Left renal pelvis (tissue), 4 donors: ENCODE measurements at regions not wholly inside any gene's neighbourhood (a gene's known extent, or its start where the extent isn't known, plus 50 kb on each side); places are given as distances from the start of the nearest gene placed in this dataset.

ENCODE experiments used
- DNase-seq, 4 donors: peaks; one replicate each; pipeline ENCODE4 v3.0.0-alpha.2; 2013; ENCODE audit warnings: low read depth in 4 of 4, low spot score in 3 of 4

DNA sequence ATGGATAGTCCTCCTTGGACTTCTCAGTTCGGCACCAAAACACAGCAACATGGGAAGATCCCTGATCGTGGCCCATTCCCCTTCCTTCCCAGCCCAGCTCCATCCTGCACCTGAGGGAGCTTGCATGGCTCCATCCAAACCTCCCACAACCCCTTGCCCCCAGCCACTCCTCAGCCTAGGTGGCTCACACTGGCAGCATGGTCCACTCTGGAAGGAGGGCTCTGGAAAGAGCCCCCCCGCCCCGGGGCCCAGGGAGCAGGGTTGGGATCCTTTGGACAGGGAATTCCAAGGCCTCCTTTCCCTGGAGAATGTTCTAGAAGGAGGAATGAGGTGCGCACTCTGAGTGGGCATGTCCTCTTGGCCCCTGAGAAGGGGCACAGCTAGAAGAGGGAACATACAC, 62.8 kb upstream of the ID2 start:
- DNase-seq = no peak

DNA sequence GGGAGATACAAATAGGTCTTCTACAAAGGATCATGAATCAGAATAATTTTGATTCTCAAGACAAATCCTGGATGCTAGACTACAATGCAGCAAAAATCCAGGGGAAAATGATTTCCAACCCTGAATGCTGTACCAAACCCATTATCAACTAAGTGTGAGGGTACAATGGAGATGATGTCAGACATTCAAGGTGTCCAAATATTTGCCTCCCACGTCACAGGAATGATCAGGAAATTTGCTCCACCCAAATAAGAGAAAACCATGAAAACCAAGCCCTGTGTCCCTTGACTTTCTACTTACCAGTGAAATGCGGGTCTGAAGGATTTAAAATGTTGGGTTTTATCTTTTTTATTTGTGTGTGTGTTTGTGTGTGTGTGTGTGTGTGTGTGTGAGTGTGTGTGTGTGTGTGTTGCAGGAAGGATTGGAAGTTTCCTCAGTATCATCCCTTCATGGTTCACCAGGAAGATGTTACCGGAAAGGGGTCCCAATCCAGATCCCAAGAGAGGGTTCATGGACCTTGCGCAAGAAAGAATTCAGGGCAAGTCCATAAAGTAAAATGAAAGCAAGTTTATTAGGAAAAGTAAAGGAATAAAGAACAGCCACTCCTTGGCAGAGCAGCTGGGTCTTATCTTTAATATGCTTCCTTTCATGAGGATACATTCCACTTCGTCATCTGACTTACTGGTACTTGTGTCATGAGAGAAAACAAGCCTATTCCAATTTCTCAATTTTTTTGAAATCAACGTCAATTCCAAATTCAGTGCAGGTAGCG, 61.1 kb upstream of the ID2 start:
- DNase-seq = no peak

GRCh38 chr2:8622199-8622911, 59.5 kb upstream of the ID2 start:
- DNase-seq = no peak

DNA sequence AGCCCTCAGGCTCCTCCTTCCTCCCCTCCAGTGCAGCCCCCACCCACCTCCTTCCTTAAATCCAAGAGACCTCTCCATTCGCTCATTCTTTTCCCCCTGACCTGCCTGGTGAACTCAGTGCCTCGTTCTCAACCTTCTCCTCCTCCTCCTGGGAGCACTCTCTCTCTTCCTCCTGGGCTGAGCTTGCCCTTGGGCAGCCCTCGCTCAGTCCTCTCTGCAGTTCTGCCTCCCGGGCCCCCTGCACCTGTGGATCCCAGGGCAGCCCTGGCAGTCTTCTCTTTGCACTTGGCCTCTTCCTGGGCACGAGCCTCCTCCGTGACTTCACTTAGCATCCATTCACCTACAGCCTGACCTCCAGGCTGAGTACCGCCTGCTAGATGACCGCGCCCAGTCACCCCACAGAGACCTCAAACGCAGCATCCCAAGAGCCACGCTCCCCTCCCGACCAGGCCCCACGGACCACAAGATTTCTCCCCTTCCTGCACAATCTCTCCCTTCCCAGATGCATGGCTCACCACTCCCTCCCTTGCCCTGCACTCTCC, 58.9 kb upstream of the ID2 start:
- no peak for DNase-seq

- DNase-seq = no peak
These were observed 58.3 kb upstream of the ID2 start for GRCh38 chr2:8623576-8623957.

GRCh38 chr2:8623958-8624591, 57.8 kb upstream of the ID2 start:
- DNase-seq = no peak

- no peak for DNase-seq
These were observed 56.9 kb upstream of the ID2 start for GRCh38 chr2:8624855-8625398.

DNA sequence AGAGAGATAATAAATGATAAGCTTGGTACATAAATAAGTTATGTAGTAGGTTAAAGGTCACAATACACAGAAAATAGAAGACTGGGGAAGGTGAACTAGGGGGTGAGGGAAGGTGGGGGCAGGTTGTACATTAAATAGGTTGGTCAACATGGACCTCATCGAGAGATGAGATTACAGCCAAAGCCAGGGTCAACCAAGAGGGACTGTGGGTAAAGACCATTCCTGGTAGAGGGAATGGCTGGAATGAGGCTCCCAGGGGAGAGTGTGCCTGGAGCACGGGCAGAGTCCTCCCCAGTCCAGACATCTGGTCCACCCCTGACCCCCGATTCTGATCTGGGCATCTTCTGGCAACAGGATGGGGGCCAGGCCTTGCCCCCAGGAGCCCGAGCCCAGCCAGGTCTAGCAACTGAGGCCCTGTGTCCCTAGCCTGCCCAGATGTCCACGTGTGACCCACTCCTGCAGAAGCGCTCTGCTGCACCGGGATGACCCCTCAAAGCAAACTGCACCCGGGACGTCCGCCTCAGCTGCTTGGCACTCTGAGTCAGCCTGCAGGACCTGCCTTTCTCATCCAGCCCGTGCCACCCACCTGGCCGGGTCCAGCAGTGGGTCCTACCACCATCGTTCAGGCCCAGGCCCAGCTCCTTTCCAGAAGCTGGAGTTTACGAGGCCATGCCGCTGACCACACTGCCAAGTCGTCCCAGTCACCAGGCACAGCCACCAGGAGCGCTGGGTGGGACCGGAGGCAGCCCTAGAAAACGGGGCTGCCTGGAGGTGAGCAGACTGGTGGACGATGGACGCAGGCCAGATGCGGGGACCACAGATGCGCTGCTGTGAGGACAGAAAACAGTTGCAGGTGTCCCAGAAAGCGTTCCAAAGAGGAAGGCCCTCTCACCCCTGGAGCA, 56.2 kb upstream of the ID2 start:
- DNase-seq = no peak

GRCh38 chr2:8626572-8626971, 55.3 kb upstream of the ID2 start:
- DNase-seq = no peak

GRCh38 chr2:8627019-8627691, 54.7 kb upstream of the ID2 start:
- no peak for DNase-seq

- no peak for DNase-seq
These were observed 54.2 kb upstream of the ID2 start for GRCh38 chr2:8627692-8628085.

- no peak for DNase-seq
These were observed 53.5 kb upstream of the ID2 start for GRCh38 chr2:8628179-8628865.

- no peak for DNase-seq
These were observed 53.0 kb upstream of the ID2 start for GRCh38 chr2:8628866-8629209.

DNA sequence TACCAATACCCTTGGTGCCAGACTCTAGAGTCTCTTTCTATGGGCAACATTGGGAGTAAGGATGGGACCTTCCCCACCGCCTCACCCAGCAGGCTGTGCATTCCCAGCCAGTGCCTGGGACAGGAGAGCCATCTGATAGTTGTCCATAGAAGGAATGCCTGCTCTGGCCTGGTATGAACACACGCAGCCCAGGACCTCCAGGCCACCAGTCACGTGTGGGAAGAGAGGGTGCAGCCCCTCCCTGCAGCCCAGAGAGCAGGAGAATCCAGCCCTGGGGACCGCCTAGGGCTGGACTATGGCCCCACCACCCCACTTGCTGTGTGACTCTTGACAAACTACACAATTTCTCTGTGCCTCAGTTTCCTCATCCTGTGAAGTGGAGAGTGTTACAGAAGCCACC, 52.5 kb upstream of the ID2 start:
- no peak for DNase-seq

- DNase-seq = no peak
These were observed 51.0 kb upstream of the ID2 start for GRCh38 chr2:8630676-8631464.

- no peak for DNase-seq
These were observed 50.3 kb upstream of the ID2 start for GRCh38 chr2:8631465-8632005.
